PC-3 (cell line): ENCODE measurements at regions not wholly inside any gene's neighbourhood (a gene's known extent, or its start where the extent isn't known, plus 50 kb on each side); places are given as distances from the start of the nearest gene placed in this dataset.

Experiments used
- CTCF ChIP-seq: fragments of 300-600 bp; sonication (generic); conservative IDR thresholded peaks from 2 replicates; pipeline ENCODE4 v1.5.1; 2017; ENCODE audit warnings: antibody characterized with exemption, low read depth, mild to moderate bottlenecking, low read length
- EZH2 ChIP-seq: fragments of 300-600 bp; sonication (generic); IDR thresholded peaks from one replicate; pipeline ENCODE4 v1.6.1; 2017; ENCODE audit warnings: antibody characterized with exemption, mild to moderate bottlenecking, low read length; ENCODE audit not compliant: unreplicated experiment
- EZH2phosphoT487 ChIP-seq: fragments of 300-600 bp; sonication (generic); IDR thresholded peaks from 2 replicates; pipeline ENCODE4 v1.6.1; 2018; ENCODE audit warnings: mild to moderate bottlenecking, antibody characterized with exemption, low read length, borderline replicate concordance

GRCh38 chr4:38324861-38325628 is 339.0 kb upstream of the KLF3 start:
- TF ChIP-seq CTCF (no peak), EZH2 (no peak), EZH2phosphoT487 (no peak)
